ENCODE measurements at regions not wholly inside any gene's neighbourhood (a gene's known extent, or its start where the extent isn't known, plus 50 kb on each side); places are given as distances from the start of the nearest gene placed in this dataset.

GRCh38 chr5:147167529-147167928 lies 67.3 kb upstream of the STK32A start:
- no peak for TF ChIP-seq CTCF (IDR thresholded peaks at IDR 0.05)
- no peak for TF ChIP-seq POLR2AphosphoS5 (IDR thresholded peaks at IDR 0.05)
- no peak for TF ChIP-seq EP300 (IDR thresholded peaks at IDR 0.05)
